T-cell (primary cell): ENCODE measurements at regions not wholly inside any gene's neighbourhood (a gene's known extent, or its start where the extent isn't known, plus 50 kb on each side); places are given as distances from the start of the nearest gene placed in this dataset.

ENCODE experiments used
- ATAC-seq, 4 experiments: fragments of 200-7000 bp in 3 of 4; fragments of 150-1000 bp in 1 of 4; cut with Tn5 transposase; replicated peaks in 1 of 4; 1 replicate in 3 of 4; 2 replicates in 1 of 4; pipeline ENCODE4 v1.10.0; 2021; ENCODE audit warnings: moderate library complexity in 3 of 4, mild to moderate bottlenecking in 2 of 4, moderate number of reproducible peaks in 1 of 4
- CTCF ChIA-PET, 2 donors: fragments of 300-600 bp; sonication (Branson Sonifier 250); formaldehyde crosslinking; loops; one replicate each; lab custom pipeline; 2022; ENCODE audit warnings: antibody characterized with exemption in 2 of 2; lab: Charles Lee
- POLR2A ChIA-PET, 2 donors: fragments of 300-600 bp; sonication (Branson Sonifier 250); formaldehyde crosslinking; loops; one replicate each; lab custom pipeline; 2022; ENCODE audit warnings: antibody characterized with exemption in 2 of 2; lab: Charles Lee
- DNase-seq, 35 experiments: peaks; one replicate each; pipeline versions ENCODE4 v3.0.0 to v3.0.0-alpha.2; 2013 to 2023
- H3K27ac ChIP-seq: one replicate; pipeline ENCODE4 v1.5.1; 2013; ENCODE audit warnings: low read length
- H3K27me3 ChIP-seq, 2 experiments: replicated peaks in 1 of 2; 1 replicate in 1 of 2; 2 replicates in 1 of 2; pipeline versions ENCODE4 v1.6.1 to v1.7.0; 2013; ENCODE audit warnings: low read length in 1 of 2, mixed read lengths in 1 of 2; ENCODE audit not compliant: control insufficient read depth in 2 of 2, insufficient read depth in 2 of 2; ENCODE audit errors: extremely low read depth in 1 of 2
- H3K36me3 ChIP-seq, 2 donors: 1 replicate in 1 of 2; 2 replicates in 1 of 2; pipeline versions ENCODE4 v1.6.1 to v1.7.0; 2013; ENCODE audit warnings: low read length in 1 of 2; ENCODE audit not compliant: control insufficient read depth in 2 of 2, insufficient read depth in 1 of 2; ENCODE audit errors: extremely low read depth in 1 of 2
- H3K4me1 ChIP-seq, 2 experiments: 1 replicate in 1 of 2; 2 replicates in 1 of 2; pipeline versions ENCODE4 v1.6.1 to v1.7.0; 2013; ENCODE audit warnings: low read length in 2 of 2, mixed read lengths in 1 of 2; ENCODE audit not compliant: insufficient read depth in 2 of 2, control insufficient read depth in 1 of 2; ENCODE audit errors: extremely low read depth in 1 of 2
- H3K4me3 ChIP-seq, 2 donors: 1 replicate in 1 of 2; 2 replicates in 1 of 2; pipeline versions ENCODE4 v1.5.1 to v1.7.0; 2013; ENCODE audit warnings: mild to moderate bottlenecking in 2 of 2, low read length in 1 of 2, moderate library complexity in 1 of 2; ENCODE audit not compliant: control insufficient read depth in 1 of 2; ENCODE audit errors: extremely low read depth in 1 of 2
- H3K9me3 ChIP-seq: 2 replicates; pipeline ENCODE4 v1.7.0; 2013
- H3K27ac Mint-ChIP-seq, 2 donors: one replicate each; pipeline ENCODE4 v1.8.0; 2020 to 2021; ENCODE audit warnings: mild to moderate bottlenecking in 2 of 2, mixed read lengths in 2 of 2
- H3K27me3 Mint-ChIP-seq, 2 donors: one replicate each; pipeline ENCODE4 v1.8.0; 2021 to 2022; ENCODE audit warnings: mixed read lengths in 2 of 2
- H3K36me3 Mint-ChIP-seq: one replicate; pipeline ENCODE4 v1.8.0; 2021; ENCODE audit warnings: mixed read lengths
- H3K4me1 Mint-ChIP-seq, 3 donors: one replicate each; pipeline ENCODE4 v1.8.0; 2020 to 2022; ENCODE audit warnings: mixed read lengths in 3 of 3, mild to moderate bottlenecking in 1 of 3
- H3K4me3 Mint-ChIP-seq, 3 donors: one replicate each; pipeline ENCODE4 v1.8.0; 2020 to 2022; ENCODE audit warnings: mild to moderate bottlenecking in 3 of 3, mixed read lengths in 3 of 3, moderate library complexity in 3 of 3
- H3K9me3 Mint-ChIP-seq, 3 donors: one replicate each; pipeline ENCODE4 v1.8.0; 2020 to 2022; ENCODE audit warnings: mixed read lengths in 3 of 3
- WGBS: methylation state at CpG from one replicate; pipeline ENCODE4 v1.1.5; 2013; ENCODE audit warnings: missing lambda C conversion rate; ENCODE audit not compliant: insufficient coverage; 5-methylcytosine and 5-hydroxymethylcytosine counted together

- Mint-ChIP-seq H3K27me3 (no peaks in the 10 kb centered on the region), H3K4me1 (no peaks in the 10 kb centered on the region), H3K27ac (no peak overlapping the region), H3K4me3 (no peak overlapping the region), H3K9me3 (peaks cover 7 to 17% (median 12%) of the 10 kb centered on the region in 3 donors), H3K36me3 (no peaks in the 10 kb centered on the region)
- no CpG with 5 or more reads among the region's 6 CpGs for WGBS
- no peak for DNase-seq
- Histone ChIP-seq H3K27me3 (no peaks in the 10 kb centered on the region), H3K4me3 (no peak overlapping the region), H3K9me3 (peaks cover 3% of the 10 kb centered on the region), H3K27ac (no peak overlapping the region), H3K36me3 (no peaks in the 10 kb centered on the region), H3K4me1 (no peaks in the 10 kb centered on the region)
- POLR2A ChIA-PET = no interaction called here
- CTCF ChIA-PET = no interaction called here
- no peak for ATAC-seq
These were observed 169.4 kb upstream of the CSNK1A1L start for GRCh38 chr13:37274569-37275497.

GRCh38 chr13:37273836-37274235 is 168.4 kb upstream of the CSNK1A1L start:
- no peak overlapping the region for H3K27ac Mint-ChIP-seq
- peaks cover 0 to 3% of the 10 kb centered on the region in 2 experiments for H3K27me3 ChIP-seq
- whole genome bisulfite sequencing = no CpG with 5 or more reads among the region's 1 CpG
- no peaks in the 10 kb centered on the region for H3K4me1 ChIP-seq
- H3K27ac ChIP-seq = no peak overlapping the region
- no peaks in the 10 kb centered on the region for H3K27me3 Mint-ChIP-seq
- ATAC-seq = no peak
- CTCF ChIA-PET = no interaction called here
- no peaks in the 10 kb centered on the region for H3K4me1 Mint-ChIP-seq
- H3K4me3 ChIP-seq = no peak overlapping the region
- POLR2A ChIA-PET = no interaction called here
- H3K36me3 ChIP-seq = no peaks in the 10 kb centered on the region
- peaks cover 7 to 17% (median 8%) of the 10 kb centered on the region in 3 donors for H3K9me3 Mint-ChIP-seq
- H3K36me3 Mint-ChIP-seq = no peaks in the 10 kb centered on the region
- H3K9me3 ChIP-seq = peaks cover 3% of the 10 kb centered on the region
- no peak overlapping the region for H3K4me3 Mint-ChIP-seq
- no peak for DNase-seq

- no peak overlapping the region for H3K27ac ChIP-seq
- WGBS = 94% methylated on average over 2 of the region's 5 CpGs
- H3K27me3 ChIP-seq = peaks cover 0 to 3% of the 10 kb centered on the region in 2 experiments
- H3K4me3 Mint-ChIP-seq = no peak overlapping the region
- ChIA-PET CTCF (no interaction called here), POLR2A (no interaction called here)
- H3K4me3 ChIP-seq = no peak overlapping the region
- no peaks in the 10 kb centered on the region for H3K36me3 Mint-ChIP-seq
- H3K9me3 Mint-ChIP-seq = peaks cover 7 to 14% (median 11%) of the 10 kb centered on the region in 3 donors
- no peaks in the 10 kb centered on the region for H3K36me3 ChIP-seq
- ATAC-seq = no peak
- H3K27ac Mint-ChIP-seq = no peak overlapping the region
- H3K4me1 Mint-ChIP-seq = no peaks in the 10 kb centered on the region
- H3K27me3 Mint-ChIP-seq = no peaks in the 10 kb centered on the region
- H3K4me1 ChIP-seq = no peaks in the 10 kb centered on the region
- no peaks in the 10 kb centered on the region for H3K9me3 ChIP-seq
- no peak for DNase-seq
These were observed 164.9 kb upstream of the CSNK1A1L start for GRCh38 chr13:37270226-37271001.

GRCh38 chr13:37263871-37264270 is 158.4 kb upstream of the CSNK1A1L start:
- Histone ChIP-seq H3K4me3 (no peak overlapping the region), H3K27me3 (peaks cover 0 to under 1% of the 10 kb centered on the region in 2 experiments), H3K27ac (no peak overlapping the region), H3K9me3 (peaks cover 3% of the 10 kb centered on the region), H3K4me1 (no peaks in the 10 kb centered on the region), H3K36me3 (no peaks in the 10 kb centered on the region)
- Mint-ChIP-seq H3K27me3 (no peaks in the 10 kb centered on the region), H3K4me1 (no peaks in the 10 kb centered on the region), H3K36me3 (no peaks in the 10 kb centered on the region), H3K4me3 (no peak overlapping the region), H3K9me3 (peaks cover 11 to 26% (median 22%) of the 10 kb centered on the region in 3 donors), H3K27ac (no peak overlapping the region)
- ChIA-PET CTCF (no interaction called here), POLR2A (no interaction called here)
- no peak for DNase-seq
- no peak for ATAC-seq
- WGBS = no CpG with 5 or more reads among the region's 2 CpGs

- CTCF ChIA-PET = no interaction called here
- 50% methylated on average over 1 of the region's 2 CpGs for WGBS
- DNase-seq (no peak), ATAC-seq (no peak)
- H3K27me3 Mint-ChIP-seq = no peaks in the 10 kb centered on the region
- no peaks in the 10 kb centered on the region for H3K4me1 ChIP-seq
- no peak overlapping the region for H3K27ac Mint-ChIP-seq
- no peaks in the 10 kb centered on the region for H3K9me3 ChIP-seq
- no peak overlapping the region for H3K4me3 ChIP-seq
- no peaks in the 10 kb centered on the region for H3K36me3 ChIP-seq
- no peak overlapping the region for H3K4me3 Mint-ChIP-seq
- H3K9me3 Mint-ChIP-seq = peaks cover 12 to 29% (median 21%) of the 10 kb centered on the region in 3 donors
- no peaks in the 10 kb centered on the region for H3K36me3 Mint-ChIP-seq
- H3K27ac ChIP-seq = no peak overlapping the region
- POLR2A ChIA-PET = no interaction called here
- no peaks in the 10 kb centered on the region for H3K27me3 ChIP-seq
- H3K4me1 Mint-ChIP-seq = no peaks in the 10 kb centered on the region
These were observed 152.2 kb upstream of the CSNK1A1L start for GRCh38 chr13:37257706-37258105.

- no peaks in the 10 kb centered on the region for H3K27me3 ChIP-seq
- H3K9me3 Mint-ChIP-seq = peaks cover 12 to 29% (median 21%) of the 10 kb centered on the region in 3 donors
- H3K4me1 Mint-ChIP-seq = no peaks in the 10 kb centered on the region
- H3K36me3 Mint-ChIP-seq = no peaks in the 10 kb centered on the region
- no peaks in the 10 kb centered on the region for H3K9me3 ChIP-seq
- DNase-seq = no peak
- no peaks in the 10 kb centered on the region for H3K27me3 Mint-ChIP-seq
- H3K27ac ChIP-seq = no peak overlapping the region
- POLR2A ChIA-PET = no interaction called here
- CTCF ChIA-PET = no interaction called here
- ATAC-seq = no peak
- H3K4me3 ChIP-seq = no peak overlapping the region
- H3K27ac Mint-ChIP-seq = no peak overlapping the region
- no CpG with 5 or more reads among the region's 1 CpG for WGBS
- no peak overlapping the region for H3K4me3 Mint-ChIP-seq
- no peaks in the 10 kb centered on the region for H3K36me3 ChIP-seq
- H3K4me1 ChIP-seq = no peaks in the 10 kb centered on the region
These were observed 151.6 kb upstream of the CSNK1A1L start for GRCh38 chr13:37257051-37257450.
